Activated CD4-positive, alpha-beta T cell treated with anti-CD3 and anti-CD28 coated beads, Interleukin-2, Interleukin-4, amounts not matched to agents 100 ng/mL and 50 ng/mL, durations not matched to agents 16 hours and 8 hours (primary cell): ENCODE measurements at regions not wholly inside any gene's neighbourhood (a gene's known extent, or its start where the extent isn't known, plus 50 kb on each side); places are given as distances from the start of the nearest gene placed in this dataset.
A peak's percentile ranks its signal among the peaks of the same experiment; 100 is the strongest.

ENCODE experiments used
- DNase-seq: peaks from one replicate; pipeline ENCODE4 v3.0.0-alpha.2; 2020; ENCODE audit warnings: low spot score

DNA sequence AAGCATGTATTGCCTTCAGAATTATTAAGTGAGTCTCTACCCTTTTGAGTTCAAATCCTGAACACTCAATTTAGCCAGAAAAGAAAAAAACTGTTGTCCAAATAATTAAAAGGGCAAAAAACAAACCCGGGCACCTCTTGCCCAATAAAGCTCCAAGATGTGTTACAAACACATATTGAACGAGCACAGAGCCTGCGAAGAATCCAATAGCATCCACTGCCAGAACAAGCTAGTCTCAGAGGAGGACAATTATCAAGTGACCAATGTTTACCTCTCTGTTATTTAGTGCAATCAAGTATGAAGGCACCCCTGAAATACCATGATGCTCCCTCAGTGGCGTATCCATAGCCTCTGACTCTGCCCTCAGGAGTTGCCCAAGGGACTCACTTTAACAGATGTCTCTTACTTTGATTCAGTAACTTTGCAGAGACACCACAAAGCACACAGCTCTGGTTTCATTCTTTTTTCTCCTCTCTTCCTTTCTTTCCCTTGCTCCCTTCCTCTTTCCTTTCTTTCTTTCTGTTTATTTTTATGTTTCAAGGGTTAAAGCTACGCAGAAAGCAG lies 93.5 kb upstream of the SPATS2L start:
- no peak for DNase-seq

DNA sequence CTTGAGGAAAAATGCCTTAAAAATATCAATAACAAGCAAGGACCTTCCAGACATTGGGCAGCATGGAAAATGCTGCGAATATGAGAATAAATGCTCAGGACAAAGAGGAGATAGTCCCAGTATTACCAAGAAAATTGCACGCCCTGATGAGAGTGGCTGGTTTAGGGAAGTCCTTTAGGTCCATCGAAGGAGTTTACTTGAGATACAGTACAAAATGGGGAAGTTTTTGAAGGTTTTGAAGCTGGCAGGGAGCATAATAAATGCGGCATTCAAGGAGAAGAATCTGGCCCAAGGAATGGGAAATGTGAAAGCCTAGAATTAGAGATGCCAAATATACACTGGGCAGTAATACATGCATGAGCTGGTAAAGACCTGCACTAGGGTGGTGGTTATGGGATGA lies 90.2 kb upstream of the SPATS2L start:
- no peak for DNase-seq

DNA sequence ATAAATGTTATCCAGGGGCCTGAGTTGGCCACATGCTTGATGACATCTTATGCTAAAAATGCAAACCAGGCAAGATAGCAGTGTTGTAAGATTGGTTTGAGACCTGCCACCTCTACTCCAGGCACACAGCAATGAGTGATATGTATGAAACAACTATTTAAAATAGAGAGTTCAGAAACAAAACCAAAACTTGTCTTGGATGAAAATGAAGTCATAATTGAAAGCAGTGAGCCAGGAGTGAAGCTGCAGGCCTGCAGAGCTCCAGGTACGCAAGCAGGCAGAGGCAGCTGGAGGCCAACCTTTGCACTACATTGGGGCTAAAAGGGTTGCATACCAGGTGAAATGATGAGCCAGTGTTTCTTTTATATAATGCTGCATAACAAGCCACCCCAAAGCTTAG lies 89.2 kb upstream of the SPATS2L start:
- DNase-seq = no peak

DNA sequence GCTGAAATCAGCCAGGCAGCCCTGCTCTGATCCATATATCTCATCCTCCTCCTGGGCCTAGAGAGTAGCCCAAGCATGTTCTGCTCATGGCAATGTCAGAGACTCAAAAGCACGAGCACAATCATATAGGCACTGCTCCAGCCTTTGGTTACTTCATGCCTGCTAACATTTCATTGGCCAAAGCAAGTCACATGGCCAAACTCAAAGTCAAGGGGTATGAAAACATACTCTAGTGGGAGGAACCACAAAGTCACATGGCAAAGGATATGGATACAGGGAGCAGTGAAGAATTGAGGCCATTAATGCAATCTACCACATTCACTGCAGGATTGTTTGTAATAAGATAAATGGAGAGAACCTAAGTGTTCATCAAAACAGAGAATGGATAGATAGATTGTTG lies 87.8 kb upstream of the SPATS2L start:
- no peak for DNase-seq

DNA sequence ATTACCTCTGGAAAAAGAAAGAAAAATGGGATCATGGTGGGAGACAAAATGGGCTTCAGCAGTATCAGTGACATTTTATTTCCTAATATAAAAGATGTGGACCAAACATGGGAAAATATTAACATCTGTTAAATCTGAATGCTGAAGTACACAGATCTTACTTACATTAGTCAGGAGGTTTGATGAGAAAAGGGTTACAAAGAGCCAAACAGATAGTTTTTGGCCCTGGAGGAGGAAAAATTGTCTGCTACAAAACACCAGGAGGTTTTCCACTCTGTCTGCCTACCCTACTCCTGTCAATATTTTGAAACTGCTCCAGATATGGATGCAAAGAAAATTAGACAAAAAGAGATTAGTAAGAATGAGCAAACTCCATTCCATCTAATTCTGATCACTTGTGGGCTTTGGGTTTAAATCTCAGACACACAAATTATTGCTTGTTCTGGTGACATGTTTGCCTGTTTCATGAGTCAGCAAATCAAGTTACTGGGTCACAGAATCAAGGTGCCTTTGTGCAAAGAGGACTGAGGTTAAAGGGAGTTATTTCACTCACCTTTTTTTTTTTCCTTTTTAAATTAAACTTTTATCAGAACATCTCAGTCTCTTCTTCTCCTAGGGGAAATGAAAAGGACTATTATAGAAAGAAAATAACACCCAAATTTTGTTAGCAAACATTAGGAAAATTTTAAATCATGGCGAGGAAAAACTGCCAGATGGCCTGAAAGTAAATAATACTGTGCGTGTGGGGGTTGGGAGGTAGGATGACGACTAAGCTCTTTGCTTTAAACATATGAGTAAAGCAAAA lies 87.0 kb upstream of the SPATS2L start:
- DNase-seq = no peak

DNA sequence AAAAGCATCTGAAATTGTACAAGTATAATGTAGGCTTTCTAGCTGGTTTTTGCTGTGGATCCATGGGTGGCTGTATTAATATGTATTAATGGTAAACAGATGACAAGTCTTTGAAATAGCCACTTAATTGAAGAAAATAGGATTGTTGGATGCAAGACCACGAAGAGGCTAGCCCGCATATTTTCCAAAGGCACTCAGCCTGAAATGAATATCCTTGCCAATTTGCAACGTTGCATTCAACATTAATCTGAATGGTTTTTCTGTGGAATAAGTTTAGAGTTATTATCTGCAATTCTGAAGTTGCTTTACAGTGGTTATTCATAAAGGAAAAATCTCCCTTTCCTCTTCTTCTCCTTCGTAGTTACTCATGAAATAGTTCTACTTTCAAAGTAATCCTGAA lies 86.2 kb upstream of the SPATS2L start:
- no peak for DNase-seq

DNA sequence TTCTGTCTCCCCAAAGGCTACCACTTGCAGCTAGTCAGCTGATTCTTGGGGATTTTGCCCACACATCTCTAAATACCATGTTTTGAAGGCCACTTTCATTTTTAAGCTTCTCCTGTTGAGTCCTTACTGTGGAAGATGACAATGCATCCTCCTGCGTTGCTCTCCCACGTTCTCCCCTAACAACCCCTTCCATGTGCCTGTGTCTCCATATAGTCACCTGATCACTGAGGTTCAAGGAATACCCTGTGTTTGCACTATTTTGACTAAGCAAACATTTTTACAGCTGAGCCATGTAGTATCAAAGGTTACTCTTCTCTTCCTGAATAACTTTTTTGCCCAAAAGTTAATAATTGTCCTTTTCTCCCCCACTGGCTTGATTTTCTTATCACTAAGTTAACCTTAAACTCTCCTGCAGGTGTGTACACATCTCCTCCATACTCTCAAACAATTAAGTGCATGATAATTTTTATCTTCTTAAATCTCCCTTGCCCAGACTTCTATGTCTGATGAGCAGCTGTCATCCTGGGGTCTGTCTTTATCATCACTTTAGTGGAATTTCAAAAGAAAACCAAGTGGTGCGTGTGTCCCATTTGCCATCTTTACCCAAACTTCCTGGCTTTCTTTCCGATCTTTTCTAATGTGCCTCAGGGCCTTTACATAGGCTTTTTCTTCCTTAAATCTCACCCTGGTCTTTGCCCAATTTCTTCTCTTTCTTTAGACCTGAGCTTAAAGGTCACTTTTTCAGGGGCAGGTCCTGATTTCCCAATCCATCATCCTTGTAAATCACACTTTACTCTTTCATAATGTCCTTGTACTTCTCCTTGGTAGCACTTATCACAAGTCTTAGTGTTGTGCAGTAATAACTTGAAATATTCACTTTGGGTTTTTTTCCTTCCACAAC lies 85.2 kb upstream of the SPATS2L start:
- DNase-seq = no peak

DNA sequence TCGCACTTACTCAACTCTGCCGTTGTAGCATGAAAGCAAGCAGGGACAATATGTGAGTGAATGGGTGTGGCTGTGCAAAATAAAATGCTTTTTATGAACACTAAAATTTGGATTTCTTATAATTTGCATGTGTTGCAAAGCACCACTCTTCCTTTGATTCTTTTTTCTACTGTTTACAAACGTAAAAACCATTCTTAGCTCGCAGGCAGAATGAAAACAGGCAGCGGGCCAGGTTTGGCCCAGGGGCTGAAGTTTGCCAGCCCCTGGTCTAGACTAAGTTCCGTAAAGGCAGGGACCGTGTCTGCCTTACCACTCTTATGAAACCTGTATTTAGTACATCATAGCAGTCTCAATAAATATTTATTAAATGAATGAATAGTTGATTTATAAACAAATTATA lies 83.7 kb upstream of the SPATS2L start:
- DNase-seq = no peak

DNA sequence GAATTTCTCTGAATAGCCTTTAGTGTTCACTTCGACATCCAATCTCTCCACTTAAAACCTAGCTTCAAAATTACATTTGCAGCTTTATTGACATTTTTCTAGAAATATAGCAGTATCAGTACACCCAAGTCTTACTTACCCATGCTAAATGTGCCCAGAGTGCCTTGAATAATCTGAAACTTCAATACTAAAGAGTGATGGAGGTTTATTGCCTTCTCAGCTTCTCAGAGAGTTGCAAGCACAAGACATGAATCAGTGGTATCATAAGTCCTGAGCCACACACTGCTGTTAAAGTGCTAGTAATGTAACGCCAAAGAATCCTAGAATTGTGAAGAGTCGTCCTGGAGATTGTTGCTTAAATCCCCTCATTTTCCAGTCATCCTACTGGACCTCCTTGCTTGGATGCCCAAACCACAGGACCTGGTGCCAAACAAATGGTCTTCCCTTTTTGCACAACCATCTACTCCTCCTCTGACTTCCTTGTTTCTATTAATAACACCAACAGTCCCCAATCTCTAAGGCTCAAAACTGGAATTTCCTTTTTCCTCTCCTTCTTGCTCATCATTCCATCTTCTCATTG lies 83.2 kb upstream of the SPATS2L start:
- DNase-seq = no peak

DNA sequence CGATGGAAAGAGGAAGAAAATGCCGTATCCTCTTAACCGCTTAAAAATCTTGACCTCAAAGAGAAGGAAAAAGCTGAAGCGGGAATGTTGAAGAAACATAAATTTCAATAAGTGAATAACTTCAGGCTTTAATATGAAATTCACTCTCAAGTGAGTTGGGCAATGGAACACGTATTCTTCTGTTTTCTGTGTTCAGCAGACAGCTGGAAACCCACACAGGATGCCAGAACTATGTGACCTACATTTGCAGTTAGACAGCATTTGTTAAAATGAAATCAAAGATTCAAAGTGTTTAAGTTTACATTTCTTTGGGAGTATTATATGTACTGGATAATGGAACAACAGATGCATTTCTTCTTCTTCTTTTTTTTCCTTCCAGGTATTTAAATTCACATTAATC lies 80.5 kb upstream of the SPATS2L start:
- no peak for DNase-seq

DNA sequence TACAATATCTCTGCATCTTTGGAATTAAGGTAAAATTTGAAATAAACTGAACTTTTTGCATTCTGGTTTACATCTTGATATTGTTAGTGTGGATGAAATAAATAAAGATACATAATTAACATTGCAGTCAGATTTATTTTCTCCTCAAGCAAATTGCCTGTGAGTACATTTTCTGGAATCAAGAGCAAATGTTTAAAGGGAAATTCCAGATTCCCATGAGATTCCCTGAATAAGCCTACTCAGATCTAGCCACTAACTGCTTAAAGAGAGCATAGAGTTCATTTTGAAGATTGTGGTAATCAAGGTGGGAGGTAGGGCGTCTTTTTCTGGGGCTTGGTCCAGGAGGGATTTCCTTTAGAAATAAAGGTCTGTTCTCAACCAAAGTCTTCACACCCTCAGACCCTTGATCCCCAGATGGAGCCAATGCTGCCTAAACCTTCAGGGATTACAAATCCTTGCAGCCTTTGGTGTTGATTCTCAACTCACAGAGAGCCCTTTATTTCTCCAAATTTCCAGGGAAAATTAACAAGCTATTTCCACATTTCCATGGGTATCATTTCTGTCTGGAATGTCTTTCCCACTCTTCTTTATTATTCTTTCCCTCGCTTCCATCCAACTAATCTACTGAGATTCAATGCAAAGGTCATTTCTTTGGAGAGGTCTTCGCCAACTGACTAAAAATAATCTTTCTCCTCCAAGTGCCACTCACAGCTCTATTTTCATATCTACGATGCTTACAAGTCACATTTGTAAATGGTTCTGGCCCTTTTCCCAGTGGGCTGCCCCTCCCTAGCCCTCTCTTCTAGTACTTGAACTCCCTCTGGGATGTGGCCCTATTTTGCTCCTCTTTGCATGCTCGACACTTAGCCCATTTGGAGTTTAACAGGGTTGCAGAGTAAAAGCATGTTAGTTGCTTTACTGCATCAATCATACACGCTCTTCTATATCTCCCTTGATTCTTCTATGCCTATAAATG lies 79.8 kb upstream of the SPATS2L start:
- DNase-seq = no peak

DNA sequence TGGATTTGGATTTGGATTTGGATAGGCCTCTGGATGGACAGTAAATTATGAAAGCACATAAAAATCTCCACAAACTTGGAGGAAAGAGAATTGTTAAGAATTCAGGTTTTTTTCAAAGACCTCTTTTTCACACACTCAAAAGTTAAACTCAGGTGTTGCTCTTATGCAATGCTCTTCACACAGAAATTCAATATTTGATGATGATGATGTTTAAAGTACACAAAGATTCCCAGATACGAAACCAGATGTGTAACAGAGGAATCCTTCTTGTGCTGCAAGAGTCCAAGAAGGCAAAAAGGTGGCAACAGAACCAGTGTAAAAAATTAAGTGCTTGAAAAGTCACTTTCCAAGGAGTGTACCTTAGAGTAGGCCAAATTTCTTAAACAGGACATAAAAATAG lies 75.8 kb upstream of the SPATS2L start:
- DNase-seq = no peak

DNA sequence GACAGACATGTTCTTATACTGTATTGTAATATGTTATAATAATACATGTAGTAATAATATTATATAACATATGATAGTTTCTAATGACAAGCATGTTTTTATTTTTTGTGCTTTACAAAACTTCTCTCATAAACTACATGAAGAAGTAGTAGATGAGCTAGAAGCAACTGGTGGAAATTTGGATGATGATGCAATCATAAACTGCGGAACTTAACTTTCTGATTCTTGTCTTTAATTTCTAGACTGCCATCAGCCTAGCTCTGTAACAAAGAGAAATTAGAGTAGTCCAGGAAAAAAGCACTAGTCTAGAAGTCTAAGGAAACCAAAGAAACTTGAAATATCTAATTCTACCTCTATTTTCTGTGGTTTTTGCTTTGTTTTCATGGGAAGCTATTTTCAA lies 71.0 kb upstream of the SPATS2L start:
- DNase-seq = no peak

DNA sequence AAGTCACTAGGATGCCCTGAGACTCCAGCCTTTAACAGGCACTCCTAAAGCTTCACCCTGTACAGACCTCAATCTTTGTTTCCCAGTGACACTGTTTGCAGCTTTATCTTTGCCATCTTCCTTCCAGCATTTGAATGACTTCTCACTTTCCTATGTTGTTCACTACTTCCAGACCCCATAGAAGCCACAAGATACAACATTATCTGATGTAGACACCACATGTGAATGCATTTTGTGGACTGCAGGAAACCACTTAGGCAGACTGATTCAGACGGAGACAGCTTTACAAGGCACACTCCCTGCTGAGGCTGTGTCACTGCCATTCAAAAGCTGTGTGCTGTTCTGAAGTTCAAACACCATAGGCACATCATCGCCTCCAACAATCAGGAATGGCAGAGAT lies 67.3 kb upstream of the SPATS2L start:
- DNase-seq = peak; percentile 44

DNA sequence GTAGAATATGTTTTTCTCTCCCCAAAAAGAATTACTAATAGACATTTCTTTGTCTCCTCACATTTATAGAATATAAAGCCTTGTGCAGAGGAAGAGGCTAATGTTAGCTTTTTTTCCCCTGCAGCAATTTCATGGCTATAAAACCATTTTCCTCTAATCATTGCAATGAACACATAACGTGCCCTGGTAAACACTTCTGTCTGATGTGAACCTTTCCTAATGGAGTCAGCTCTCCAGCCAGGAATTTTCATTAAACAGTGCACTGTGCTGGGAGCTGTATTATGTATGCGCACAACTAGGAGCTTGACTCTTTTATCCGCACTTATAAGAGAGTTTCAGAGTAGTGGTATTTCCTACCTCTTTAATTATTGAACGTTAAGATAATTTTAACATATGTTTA lies 63.9 kb upstream of the SPATS2L start:
- DNase-seq = no peak

DNA sequence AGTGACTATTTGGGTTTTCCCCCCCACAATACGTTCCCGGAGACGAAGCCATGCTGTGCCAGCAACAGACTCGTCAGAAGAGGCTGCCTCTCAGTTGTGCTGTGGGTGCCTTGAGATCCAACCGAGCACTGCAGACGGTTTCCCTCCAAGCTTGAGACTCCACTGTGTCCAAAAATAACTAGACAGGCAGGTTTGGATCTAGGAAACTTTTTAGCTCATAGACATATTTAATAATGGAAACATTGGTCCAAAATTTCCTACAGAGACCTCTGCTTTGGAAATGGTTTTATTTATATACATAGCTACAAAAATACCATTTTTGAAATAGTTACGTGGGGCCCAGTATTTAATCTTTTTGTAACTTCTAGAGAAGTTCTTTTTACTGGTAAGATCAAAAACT lies 63.1 kb upstream of the SPATS2L start:
- no peak for DNase-seq

DNA sequence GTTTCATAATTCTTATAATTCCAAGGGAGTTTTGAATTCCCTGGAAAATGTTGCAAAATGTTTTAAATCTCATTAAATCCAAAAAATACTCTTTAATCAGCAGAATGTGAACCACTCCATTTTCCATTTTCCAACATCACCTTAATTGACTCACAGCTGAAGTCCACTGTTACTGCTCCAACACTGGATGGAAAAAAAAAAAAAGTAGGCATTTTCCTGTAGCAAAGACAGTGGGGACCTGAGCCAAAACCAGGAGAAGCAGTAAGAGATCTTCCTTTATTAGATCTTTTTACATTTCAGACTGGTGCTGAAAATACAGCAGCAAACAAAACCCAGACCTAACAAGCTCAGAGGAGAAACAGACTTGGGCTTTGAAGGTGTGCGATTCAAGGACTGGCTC lies 62.4 kb upstream of the SPATS2L start:
- DNase-seq = no peak

DNA sequence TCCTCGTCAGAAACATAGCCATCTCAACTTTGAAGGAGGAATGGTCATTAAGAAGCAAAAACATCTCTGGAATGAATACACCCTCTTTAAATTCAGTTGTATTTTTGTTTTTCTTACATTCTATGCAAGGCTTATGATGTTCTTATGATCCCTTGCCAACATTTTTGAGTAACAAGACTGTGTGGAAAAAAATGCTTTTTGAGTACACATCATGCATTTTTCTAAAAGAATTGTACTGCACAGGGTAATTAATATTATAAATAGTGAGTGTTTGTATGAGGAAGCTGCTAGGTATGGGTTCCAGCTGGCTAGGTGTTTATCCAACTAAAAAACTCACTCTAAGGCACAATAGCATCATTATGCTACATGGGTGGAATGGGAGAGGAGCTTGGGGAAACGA lies 59.0 kb upstream of the SPATS2L start:
- no peak for DNase-seq

DNA sequence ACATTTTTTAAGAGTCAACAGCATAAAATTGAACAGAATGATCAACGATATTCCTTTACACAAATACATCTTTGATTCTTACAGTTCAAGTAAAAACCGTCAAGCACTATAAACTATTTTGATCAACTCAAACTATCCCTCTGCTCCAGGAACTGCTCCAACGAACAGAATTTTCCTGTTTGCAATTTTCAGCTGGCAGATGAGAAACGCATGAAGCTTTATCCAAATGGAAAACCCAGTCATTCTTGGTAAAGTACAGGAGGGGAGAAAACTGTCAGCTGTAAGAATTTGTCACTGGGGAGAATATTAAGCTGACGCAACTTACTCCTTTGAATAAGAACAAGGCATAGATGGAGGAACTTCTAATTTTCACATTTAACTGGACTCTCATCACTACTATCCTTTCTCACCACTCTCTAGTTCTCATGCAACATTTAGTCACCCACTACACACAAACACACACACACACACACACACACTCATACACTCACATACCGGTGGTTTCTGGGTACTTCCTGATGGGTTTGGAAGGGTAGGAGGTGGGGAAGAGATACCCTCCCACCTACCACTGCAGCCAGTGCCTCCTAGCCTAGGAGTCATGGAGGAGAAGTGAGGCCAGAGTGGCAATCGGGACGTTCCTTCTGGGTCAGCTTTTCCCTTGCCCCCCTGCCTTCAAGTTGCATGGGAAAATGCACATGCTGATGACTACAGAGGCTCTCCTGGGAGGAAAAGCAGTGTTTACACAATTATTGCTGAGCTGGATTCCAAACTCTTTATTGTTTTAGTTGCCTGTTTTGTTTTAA lies 54.0 kb upstream of the SPATS2L start:
- DNase-seq = no peak

DNA sequence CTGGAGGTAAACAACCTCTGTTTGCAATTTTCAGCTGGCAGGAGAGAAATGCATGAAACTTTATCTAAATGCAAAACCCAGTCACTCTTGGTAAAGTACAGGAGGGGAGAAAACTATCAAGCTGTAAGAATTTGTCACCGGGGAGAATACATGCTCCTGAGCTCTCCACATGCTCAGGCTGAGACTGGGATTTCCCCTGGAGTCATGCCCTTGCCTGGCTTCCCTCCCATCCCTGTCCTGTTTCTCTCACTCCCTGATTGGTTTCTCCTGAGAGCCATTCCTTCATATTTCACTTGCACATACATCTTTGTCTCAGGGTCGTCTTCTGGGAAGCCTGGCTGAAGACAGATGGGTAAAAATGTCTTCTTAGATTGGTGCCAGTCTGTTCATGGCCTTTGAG lies 52.9 kb upstream of the SPATS2L start:
- no peak for DNase-seq

DNA sequence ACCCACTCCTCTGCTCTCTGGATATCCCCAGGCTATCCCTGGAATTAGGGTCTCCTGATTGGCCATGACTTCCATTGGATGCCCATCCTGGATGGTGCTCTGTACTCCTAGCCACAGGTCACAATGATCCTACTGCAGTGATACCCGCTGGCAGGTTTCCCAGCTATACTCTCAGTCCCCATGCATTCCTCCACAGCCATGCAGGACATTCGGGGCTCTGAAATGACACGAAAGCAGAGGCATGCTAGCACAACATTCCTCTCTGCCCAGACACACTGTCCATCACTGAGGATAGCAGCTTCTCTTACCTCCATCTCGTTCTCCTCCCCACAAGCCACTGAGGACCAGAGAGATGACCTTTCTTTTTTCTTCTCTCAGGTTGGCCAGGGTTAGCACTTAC lies 51.7 kb upstream of the SPATS2L start:
- DNase-seq = no peak
